GM12891 (cell line): ENCODE measurements at regions not wholly inside any gene's neighbourhood (a gene's known extent, or its start where the extent isn't known, plus 50 kb on each side); places are given as distances from the start of the nearest gene placed in this dataset.

Experiments used
- POLR2A ChIP-seq: IDR thresholded peaks from 2 replicates; pipeline ENCODE4 v1.6.1; 2011; ENCODE audit warnings: low read depth, low read length, control low read depth
- POLR2AphosphoS5 ChIP-seq: IDR thresholded peaks from 2 replicates; pipeline ENCODE4 v1.6.1; 2011; ENCODE audit warnings: low read depth, low read length, control low read depth
- SPI1 ChIP-seq: IDR thresholded peaks from 2 replicates; pipeline ENCODE4 v1.6.1; 2011; ENCODE audit warnings: low read depth, low read length, control low read depth

DNA sequence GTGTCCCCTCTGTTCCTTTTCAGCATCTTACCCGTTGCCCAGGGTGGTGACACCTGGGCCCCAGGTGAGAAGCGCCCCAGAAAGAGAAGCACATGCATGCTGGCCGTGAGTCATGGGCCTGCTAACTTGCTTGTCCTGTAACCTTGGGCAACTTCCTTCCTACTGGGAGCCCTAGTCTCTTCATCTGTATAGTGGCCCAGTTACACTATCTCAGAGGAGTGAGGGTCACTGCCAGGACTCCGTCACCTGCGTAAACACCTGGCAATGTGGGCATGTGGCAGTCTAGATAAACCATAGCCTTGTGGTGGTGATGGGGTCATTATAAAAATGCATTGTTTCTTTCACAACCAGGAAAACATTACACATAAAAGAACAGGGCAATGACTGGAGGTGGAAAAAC is 125.2 kb downstream of the SLC25A47 start:
- TF ChIP-seq SPI1 (no peak), POLR2A (no peak), POLR2AphosphoS5 (no peak)
